ENCODE measurements at regions not wholly inside any gene's neighbourhood (a gene's known extent, or its start where the extent isn't known, plus 50 kb on each side); places are given as distances from the start of the nearest gene placed in this dataset.
"Not testable (repeated sequence)": the region's sequence is repeated elsewhere in the genome, so short reads cannot be mapped to it uniquely, and the experiment has no call there.

DNA sequence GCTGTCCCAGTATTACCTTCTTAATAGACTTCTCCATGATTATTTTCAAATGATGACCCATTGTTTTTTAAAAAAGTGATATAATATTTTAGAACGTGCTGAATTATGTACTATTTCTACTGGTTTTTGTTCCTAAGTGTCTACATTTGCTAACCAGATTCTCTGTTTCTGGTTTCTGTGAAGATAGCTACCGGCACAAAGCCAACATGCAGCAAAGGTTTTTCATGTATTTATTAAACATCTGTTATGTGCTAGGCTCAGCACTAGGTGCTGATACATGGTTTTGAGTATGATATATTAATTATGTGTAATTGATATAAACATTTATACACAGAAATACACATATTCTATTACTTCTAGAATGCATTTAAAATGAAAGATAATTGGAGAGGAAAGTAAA is 1035.6 kb downstream of the PCDH17 start:
- FAIRE-seq = no peak

GRCh38 chr13:58680115-58680514 is 1048.6 kb downstream of the PCDH17 start:
- TF ChIP-seq TAF1 (IDR thresholded peaks at IDR 0.05; ENCODE audit: low read depth, low read length) (no peak), POU2F2 (IDR thresholded peaks at IDR 0.05; ENCODE audit: low read depth, low read length) (no peak), POLR2AphosphoS5 (IDR thresholded peaks at IDR 0.05; ENCODE audit: low read depth, low read length) (no peak), SPI1 (IDR thresholded peaks at IDR 0.05; ENCODE audit: low read depth, low read length) (no peak), PAX5 (IDR thresholded peaks at IDR 0.05; ENCODE audit: insufficient read depth, low read length, severe bottlenecking) (no peak)
- no peak for FAIRE-seq
- DNase-seq (ENCODE audit: insufficient read length, low spot score) = no peak

More for the DNA sequence above, 1035.6 kb downstream of the PCDH17 start:
- no peak for DNase-seq (ENCODE audit: insufficient read length, low spot score)
- TF ChIP-seq POLR2AphosphoS5 (IDR thresholded peaks at IDR 0.05; ENCODE audit: low read depth, low read length) (no peak), POU2F2 (IDR thresholded peaks at IDR 0.05; ENCODE audit: low read depth, low read length) (no peak), POLR2A (IDR thresholded peaks at IDR 0.05; ENCODE audit: low read depth, low read length) (no peak), SPI1 (IDR thresholded peaks at IDR 0.05; ENCODE audit: low read depth, low read length) (no peak), PAX5 (IDR thresholded peaks at IDR 0.05; ENCODE audit: insufficient read depth, low read length, severe bottlenecking) (no peak), TAF1 (IDR thresholded peaks at IDR 0.05; ENCODE audit: low read depth, low read length) (no peak)

GRCh38 chr13:58682616-58683015 is 1051.1 kb downstream of the PCDH17 start:
- TF ChIP-seq TAF1 (IDR thresholded peaks at IDR 0.05; ENCODE audit: low read depth, low read length) = no peak
- no peak for TF ChIP-seq SPI1 (IDR thresholded peaks at IDR 0.05; ENCODE audit: low read depth, low read length)
- TF ChIP-seq POLR2AphosphoS5 (IDR thresholded peaks at IDR 0.05; ENCODE audit: low read depth, low read length) = no peak
- TF ChIP-seq PAX5 (IDR thresholded peaks at IDR 0.05; ENCODE audit: insufficient read depth, low read length, severe bottlenecking) = no peak
- no peak for TF ChIP-seq POU2F2 (IDR thresholded peaks at IDR 0.05; ENCODE audit: low read depth, low read length)
- no peak for TF ChIP-seq POLR2A (IDR thresholded peaks at IDR 0.05; ENCODE audit: low read depth, low read length)

GRCh38 chr13:58687148-58687547 is 1055.6 kb downstream of the PCDH17 start:
- TF ChIP-seq PAX5 (IDR thresholded peaks at IDR 0.05; ENCODE audit: insufficient read depth, low read length, severe bottlenecking) (no peak), SPI1 (IDR thresholded peaks at IDR 0.05; ENCODE audit: low read depth, low read length) (no peak)
- DNase-seq (ENCODE audit: insufficient read length, low spot score) = no peak
- no peak for FAIRE-seq

More at GRCh38 chr13:58682616-58683015, 1051.1 kb downstream of the PCDH17 start:
- no peak for DNase-seq (ENCODE audit: insufficient read length, low spot score)
- no peak for FAIRE-seq

- FAIRE-seq (no peak), DNase-seq (ENCODE audit: insufficient read length, low spot score) (no peak)
- no peak for TF ChIP-seq PAX5 (IDR thresholded peaks at IDR 0.05; ENCODE audit: insufficient read depth, low read length, severe bottlenecking)
- TF ChIP-seq POLR2AphosphoS5 (IDR thresholded peaks at IDR 0.05; ENCODE audit: low read depth, low read length) = no peak
- no peak for TF ChIP-seq POLR2A (IDR thresholded peaks at IDR 0.05; ENCODE audit: low read depth, low read length)
- no peak for TF ChIP-seq POU2F2 (IDR thresholded peaks at IDR 0.05; ENCODE audit: low read depth, low read length)
- TF ChIP-seq TAF1 (IDR thresholded peaks at IDR 0.05; ENCODE audit: low read depth, low read length) = no peak
- no peak for TF ChIP-seq SPI1 (IDR thresholded peaks at IDR 0.05; ENCODE audit: low read depth, low read length)
Observed at GRCh38 chr13:58698531-58698930, 1067.0 kb downstream of the PCDH17 start.

DNA sequence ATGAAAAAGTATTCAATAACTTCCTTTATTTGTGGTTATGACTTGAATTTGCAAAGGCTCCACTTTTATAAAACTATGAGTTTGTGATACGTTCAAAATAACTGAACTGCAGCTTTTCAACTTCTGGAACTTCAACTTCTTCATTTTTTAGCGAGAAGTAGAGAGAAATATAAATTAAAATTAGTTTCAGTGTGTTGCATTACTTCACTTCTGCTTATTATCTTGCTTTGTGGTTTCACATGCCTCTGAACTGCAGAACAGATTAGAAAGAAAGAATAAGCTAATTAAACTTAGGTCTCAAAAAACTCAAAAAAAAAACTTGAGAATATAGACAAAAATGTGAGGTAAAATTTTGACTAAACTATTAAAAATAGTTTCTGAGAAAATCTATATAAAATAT is 1073.4 kb downstream of the PCDH17 start:
- FAIRE-seq (no peak), DNase-seq (ENCODE audit: insufficient read length, low spot score) (no peak)
- TF ChIP-seq PAX5 (IDR thresholded peaks at IDR 0.05; ENCODE audit: insufficient read depth, low read length, severe bottlenecking) (no peak), TAF1 (IDR thresholded peaks at IDR 0.05; ENCODE audit: low read depth, low read length) (no peak), SPI1 (IDR thresholded peaks at IDR 0.05; ENCODE audit: low read depth, low read length) (no peak), POLR2AphosphoS5 (IDR thresholded peaks at IDR 0.05; ENCODE audit: low read depth, low read length) (no peak), POU2F2 (IDR thresholded peaks at IDR 0.05; ENCODE audit: low read depth, low read length) (no peak), POLR2A (IDR thresholded peaks at IDR 0.05; ENCODE audit: low read depth, low read length) (no peak)

DNA sequence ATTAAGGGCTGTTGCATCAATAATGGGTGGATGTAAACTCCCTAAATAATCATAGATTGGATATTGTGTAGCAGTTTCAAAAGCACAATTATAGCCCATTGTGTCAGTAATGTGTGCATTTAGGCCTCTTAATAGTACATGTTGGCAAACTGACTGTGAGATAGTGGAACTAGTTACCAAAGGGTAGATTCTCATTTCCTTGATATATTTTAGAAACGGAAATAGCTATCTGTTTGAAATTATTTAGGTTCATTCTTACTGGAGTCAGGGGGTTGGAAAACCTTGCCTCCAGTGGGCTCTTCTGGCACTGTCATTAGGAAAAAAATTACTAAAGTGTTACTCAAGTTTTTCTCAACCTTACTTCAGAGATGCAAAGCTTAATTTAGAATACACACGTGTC is 1074.9 kb downstream of the PCDH17 start:
- FAIRE-seq = no peak
- no peak for TF ChIP-seq PAX5 (IDR thresholded peaks at IDR 0.05; ENCODE audit: insufficient read depth, low read length, severe bottlenecking)
- TF ChIP-seq POU2F2 (IDR thresholded peaks at IDR 0.05; ENCODE audit: low read depth, low read length) = no peak
- TF ChIP-seq TAF1 (IDR thresholded peaks at IDR 0.05; ENCODE audit: low read depth, low read length) = no peak
- TF ChIP-seq POLR2AphosphoS5 (IDR thresholded peaks at IDR 0.05; ENCODE audit: low read depth, low read length) = no peak
- DNase-seq (ENCODE audit: insufficient read length, low spot score) = no peak

DNA sequence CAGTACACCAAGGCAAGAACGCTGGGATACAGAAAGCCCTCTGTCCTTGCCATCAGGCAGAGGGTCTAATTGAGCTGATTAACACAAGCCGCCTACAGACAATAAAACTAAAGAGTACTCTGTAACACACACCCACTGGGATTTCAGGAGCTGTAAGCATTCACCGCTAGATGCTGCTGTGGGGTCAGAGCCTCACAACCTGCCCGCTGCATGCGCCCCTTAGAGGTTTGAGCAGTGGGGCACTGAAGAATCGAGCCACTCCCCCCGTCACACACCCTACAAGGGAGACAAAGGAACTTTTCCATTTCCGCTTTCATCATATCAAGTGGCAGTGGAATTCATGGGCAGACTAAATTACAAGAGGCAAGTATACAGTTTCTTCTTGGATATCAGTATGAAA is 1080.6 kb downstream of the PCDH17 start:
- no peak for FAIRE-seq
- no peak for DNase-seq (ENCODE audit: insufficient read length, low spot score)
- no peak for TF ChIP-seq POLR2A (IDR thresholded peaks at IDR 0.05; ENCODE audit: low read depth, low read length)
- no peak for TF ChIP-seq POU2F2 (IDR thresholded peaks at IDR 0.05; ENCODE audit: low read depth, low read length)
- no peak for TF ChIP-seq PAX5 (IDR thresholded peaks at IDR 0.05; ENCODE audit: insufficient read depth, low read length, severe bottlenecking)
- TF ChIP-seq TAF1 (IDR thresholded peaks at IDR 0.05; ENCODE audit: low read depth, low read length) = no peak
- no peak for TF ChIP-seq POLR2AphosphoS5 (IDR thresholded peaks at IDR 0.05; ENCODE audit: low read depth, low read length)
- no peak for TF ChIP-seq SPI1 (IDR thresholded peaks at IDR 0.05; ENCODE audit: low read depth, low read length)

DNA sequence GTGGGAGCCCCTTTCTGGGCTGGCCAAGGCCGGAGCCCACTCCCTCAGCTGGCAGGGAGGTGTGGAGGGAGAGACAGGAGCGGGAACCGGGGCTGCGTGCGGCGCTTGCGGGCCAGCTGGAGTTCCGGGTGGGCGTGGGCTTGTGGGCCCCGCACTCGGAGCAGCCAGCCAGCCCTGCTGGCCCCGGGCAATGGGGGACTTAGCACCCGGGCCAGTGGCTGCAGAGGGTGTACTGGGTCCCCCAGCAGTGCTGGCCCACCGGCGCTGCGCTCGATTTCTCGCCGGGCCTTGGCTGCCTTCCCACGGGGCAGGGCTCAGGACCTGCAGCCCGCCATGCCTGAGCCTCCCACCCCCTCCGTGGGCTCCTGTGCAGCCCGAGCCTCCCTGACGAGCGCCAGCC is 1082.5 kb downstream of the PCDH17 start:
- not testable (repeated sequence) for DNase-seq (ENCODE audit: insufficient read length, low spot score); FAIRE-seq

DNA sequence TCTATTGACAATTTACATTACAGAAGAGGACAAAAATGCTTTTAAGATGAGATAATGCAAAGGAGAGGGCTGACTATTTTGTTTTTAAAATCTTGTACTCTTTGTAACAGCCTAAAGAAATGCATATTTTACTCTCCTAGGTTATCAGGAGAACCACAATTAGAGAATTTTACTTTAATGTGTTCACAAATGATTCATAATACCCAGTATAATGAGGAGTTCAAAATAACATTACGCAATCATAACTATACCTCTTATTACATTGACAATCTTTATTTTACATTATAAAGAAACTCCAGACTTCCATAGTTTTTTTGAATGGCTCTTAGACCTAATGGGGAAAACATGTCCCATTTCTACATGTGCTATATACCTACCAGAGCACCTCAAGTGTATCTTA is 1089.7 kb downstream of the PCDH17 start:
- no peak for DNase-seq (ENCODE audit: insufficient read length, low spot score)
- no peak for FAIRE-seq
- TF ChIP-seq POLR2A (IDR thresholded peaks at IDR 0.05; ENCODE audit: low read depth, low read length) (no peak), SPI1 (IDR thresholded peaks at IDR 0.05; ENCODE audit: low read depth, low read length) (no peak), POU2F2 (IDR thresholded peaks at IDR 0.05; ENCODE audit: low read depth, low read length) (no peak), POLR2AphosphoS5 (IDR thresholded peaks at IDR 0.05; ENCODE audit: low read depth, low read length) (no peak), TAF1 (IDR thresholded peaks at IDR 0.05; ENCODE audit: low read depth, low read length) (no peak), PAX5 (IDR thresholded peaks at IDR 0.05; ENCODE audit: insufficient read depth, low read length, severe bottlenecking) (no peak)

DNA sequence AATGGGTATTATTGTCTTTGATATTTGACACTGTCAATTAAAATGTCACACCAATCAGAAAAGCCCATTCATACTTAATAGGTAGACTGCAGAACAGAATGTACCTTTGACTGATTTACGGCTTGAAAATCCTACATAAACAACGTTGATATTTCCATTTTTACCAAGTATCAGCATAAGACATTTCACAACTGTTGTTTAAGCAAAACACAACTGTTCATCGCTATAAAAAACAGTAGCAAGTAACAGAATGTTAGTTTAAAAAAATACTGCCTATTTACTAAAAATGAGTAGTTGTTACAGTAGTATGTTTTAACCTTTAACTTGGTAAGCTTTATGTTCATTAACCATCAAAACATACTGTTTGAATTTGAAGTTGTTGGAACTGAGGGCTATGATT is 1096.6 kb downstream of the PCDH17 start:
- DNase-seq (ENCODE audit: insufficient read length, low spot score) (no peak), FAIRE-seq (no peak)
- TF ChIP-seq POU2F2 (IDR thresholded peaks at IDR 0.05; ENCODE audit: low read depth, low read length) (no peak), TAF1 (IDR thresholded peaks at IDR 0.05; ENCODE audit: low read depth, low read length) (no peak)

All from GM12891 (cell line).